Transverse colon (tissue), 4 donors: ENCODE measurements at regions not wholly inside any gene's neighbourhood (a gene's known extent, or its start where the extent isn't known, plus 50 kb on each side); places are given as distances from the start of the nearest gene placed in this dataset.

Experiments used
- DNase-seq: peaks from one replicate; pipeline ENCODE4 v3.0.0-alpha.2; 2019
- H3K27ac ChIP-seq, 4 donors: fragments of 200-600 bp; sonication (generic); 2 replicates each; pipeline ENCODE4 v1.5.1; 2016 to 2018; ENCODE audit warnings: inconsistent platforms in 4 of 4
- H3K27me3 ChIP-seq: fragments of 200-600 bp; sonication (generic); 2 replicates; pipeline ENCODE4 v1.5.1; 2017; ENCODE audit warnings: inconsistent platforms
- H3K36me3 ChIP-seq, 4 donors: fragments of 200-600 bp; sonication (generic); 2 replicates each; pipeline ENCODE4 v1.5.1; 2017 to 2019; ENCODE audit warnings: inconsistent platforms in 4 of 4
- H3K4me1 ChIP-seq, 4 donors: fragments of 200-600 bp; sonication (generic); 2 replicates each; pipeline ENCODE4 v1.5.1; 2017 to 2020; ENCODE audit warnings: inconsistent platforms in 4 of 4
- H3K4me3 ChIP-seq, 4 donors: fragments of 200-600 bp; sonication (generic); 1 replicate in 1 of 4; 2 replicates in 3 of 4; pipeline versions ENCODE4 v1.5.1 to v1.6.1; 2017 to 2019; ENCODE audit warnings: inconsistent platforms in 4 of 4
- H3K9me3 ChIP-seq, 2 donors: fragments of 200-600 bp; sonication (generic); 2 replicates each; pipeline ENCODE4 v1.5.1; 2017 to 2019; ENCODE audit warnings: inconsistent platforms in 2 of 2
- EP300 ChIP-seq: sonication (generic); formaldehyde crosslinking; IDR thresholded peaks from one replicate; pipeline ENCODE4 v1.6.1; 2017; ENCODE audit warnings: antibody characterized with exemption, low read depth
- POLR2A ChIP-seq: fragments of 450-650 bp; IDR thresholded peaks from one replicate; pipeline ENCODE4 v1.6.1; 2016; ENCODE audit warnings: antibody characterized with exemption, mild to moderate bottlenecking, moderate library complexity
- POLR2AphosphoS5 ChIP-seq, 3 donors: sonication (generic); formaldehyde crosslinking; IDR thresholded peaks; one replicate each; pipeline ENCODE4 v1.6.1; 2016; ENCODE audit warnings: antibody characterized with exemption in 3 of 3
- WGBS, 2 donors: methylation state at CpG; one replicate each; pipeline ENCODE4 v1.1.5; 2018; ENCODE audit warnings: low coverage in 1 of 2; 5-methylcytosine and 5-hydroxymethylcytosine counted together
- in situ Hi-C, 4 donors: fragments of 200-750 bp; cut with MboI; loops; one replicate each; pipeline versions ENCODE4 v1.15.0 to v1.15.1; 2017; ENCODE audit warnings: low sequenced_read_pairs in 3 of 4, low pct_ligation_motif_present in 1 of 4, low pct_unique_long_range_greater_than_20kb in 1 of 4
- intact Hi-C: fragments of 100-400 bp; cut with DNase I; formaldehyde crosslinking; loops from one replicate; pipeline ENCODE4 v1.15.1; 2023; ENCODE audit warnings: low total_unique reads
- TF ChIP-seq, protein P1 (sequence below), 5 experiments: fragments of 200-600 bp in 3 of 5; fragments of 450-650 bp in 2 of 5; sonication (generic) in 3 of 5; IDR thresholded peaks; 1 replicate in 2 of 5; 2 replicates in 3 of 5; pipeline ENCODE4 v1.5.1; 2016 to 2017; ENCODE audit warnings: antibody characterized with exemption in 5 of 5, inconsistent platforms in 3 of 5, mild to moderate bottlenecking in 2 of 5, moderate library complexity in 1 of 5

GRCh38 chr11:70547821-70548670 is 149.7 kb downstream of the CTTN start:
- intact Hi-C loops: no loop called here
- Histone ChIP-seq H3K27me3 (no peaks in the 10 kb centered on the region), H3K36me3 (no peaks in the 10 kb centered on the region), H3K4me3 (no peak overlapping the region), H3K4me1 (no peaks in the 10 kb centered on the region), H3K27ac (no peak overlapping the region), H3K9me3 (no peaks in the 10 kb centered on the region)
- no peak for DNase-seq
- in situ Hi-C loops: no loop called here
- no peak for TF ChIP-seq POLR2AphosphoS5 (IDR thresholded peaks at IDR 0.05)
- TF ChIP-seq, protein P1, sequence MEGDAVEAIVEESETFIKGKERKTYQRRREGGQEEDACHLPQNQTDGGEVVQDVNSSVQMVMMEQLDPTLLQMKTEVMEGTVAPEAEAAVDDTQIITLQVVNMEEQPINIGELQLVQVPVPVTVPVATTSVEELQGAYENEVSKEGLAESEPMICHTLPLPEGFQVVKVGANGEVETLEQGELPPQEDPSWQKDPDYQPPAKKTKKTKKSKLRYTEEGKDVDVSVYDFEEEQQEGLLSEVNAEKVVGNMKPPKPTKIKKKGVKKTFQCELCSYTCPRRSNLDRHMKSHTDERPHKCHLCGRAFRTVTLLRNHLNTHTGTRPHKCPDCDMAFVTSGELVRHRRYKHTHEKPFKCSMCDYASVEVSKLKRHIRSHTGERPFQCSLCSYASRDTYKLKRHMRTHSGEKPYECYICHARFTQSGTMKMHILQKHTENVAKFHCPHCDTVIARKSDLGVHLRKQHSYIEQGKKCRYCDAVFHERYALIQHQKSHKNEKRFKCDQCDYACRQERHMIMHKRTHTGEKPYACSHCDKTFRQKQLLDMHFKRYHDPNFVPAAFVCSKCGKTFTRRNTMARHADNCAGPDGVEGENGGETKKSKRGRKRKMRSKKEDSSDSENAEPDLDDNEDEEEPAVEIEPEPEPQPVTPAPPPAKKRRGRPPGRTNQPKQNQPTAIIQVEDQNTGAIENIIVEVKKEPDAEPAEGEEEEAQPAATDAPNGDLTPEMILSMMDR (IDR thresholded peaks at IDR 0.05): no peak
- no peak for TF ChIP-seq POLR2A
- TF ChIP-seq EP300: no peak
- WGBS, 2 donors: 78% methylated on average over 22 of the region's 22 CpGs; no CpG with 5 or more reads in 1 of the 2 donors

- H3K27ac ChIP-seq: no peak overlapping the region
- no peaks in the 10 kb centered on the region for H3K4me1 ChIP-seq
- no peak for DNase-seq
- H3K4me3 ChIP-seq: no peak overlapping the region
- TF ChIP-seq, protein P1 (IDR thresholded peaks at IDR 0.05): no peak
- TF ChIP-seq POLR2A: no peak
- no peak for TF ChIP-seq POLR2AphosphoS5 (IDR thresholded peaks at IDR 0.05)
- TF ChIP-seq EP300: no peak
- no peaks in the 10 kb centered on the region for H3K36me3 ChIP-seq
- H3K27me3 ChIP-seq: no peaks in the 10 kb centered on the region
- in situ Hi-C loops: no loop called here
- no peaks in the 10 kb centered on the region for H3K9me3 ChIP-seq
- intact Hi-C loops: no loop called here
- 83 to 89% methylated on average over 1 to 15 of the region's 15 CpGs for WGBS, 2 donors
These were observed 150.6 kb downstream of the CTTN start for GRCh38 chr11:70548976-70549375.

DNA sequence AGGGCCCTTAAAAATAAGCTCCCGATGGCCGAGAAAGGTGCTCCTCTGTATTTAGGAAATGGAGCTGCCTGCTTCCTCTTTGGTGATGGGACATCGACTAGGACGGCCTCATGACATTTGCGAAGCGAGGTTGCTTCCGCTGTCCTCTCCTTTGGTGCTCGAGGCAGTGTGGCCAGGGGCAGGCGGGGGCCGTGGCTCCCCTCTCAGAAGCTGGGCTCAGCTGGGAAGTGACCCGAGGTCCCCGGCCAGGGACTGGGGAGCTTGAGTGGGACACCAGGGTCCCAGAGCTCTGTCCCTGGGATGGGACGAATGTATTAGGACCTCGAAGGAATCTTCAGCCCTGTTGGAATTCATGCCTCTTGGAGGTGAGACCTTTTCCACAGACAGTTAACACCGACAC is 151.1 kb downstream of the CTTN start:
- no peaks in the 10 kb centered on the region for H3K36me3 ChIP-seq
- H3K4me3 ChIP-seq: no peak overlapping the region
- H3K27ac ChIP-seq: no peak overlapping the region
- TF ChIP-seq POLR2A (no peak), EP300 (no peak), POLR2AphosphoS5 (IDR thresholded peaks at IDR 0.05) (no peak)
- TF ChIP-seq, protein P1 (IDR thresholded peaks at IDR 0.05): no peak
- 77 to 96% methylated on average over 4 to 15 of the region's 15 CpGs for WGBS, 2 donors
- H3K4me1 ChIP-seq: no peaks in the 10 kb centered on the region
- in situ Hi-C loops (no loop called here), intact Hi-C loops (no loop called here)
- no peak for DNase-seq
- H3K27me3 ChIP-seq: no peaks in the 10 kb centered on the region
- no peaks in the 10 kb centered on the region for H3K9me3 ChIP-seq

- in situ Hi-C loops (no loop called here), intact Hi-C loops (no loop called here)
- H3K4me3 ChIP-seq: no peak overlapping the region
- H3K9me3 ChIP-seq: no peaks in the 10 kb centered on the region
- no peak overlapping the region for H3K27ac ChIP-seq
- DNase-seq: no peak
- TF ChIP-seq POLR2A (no peak), POLR2AphosphoS5 (IDR thresholded peaks at IDR 0.05) (no peak), EP300 (no peak)
- TF ChIP-seq, protein P1 (IDR thresholded peaks at IDR 0.05): no peak
- H3K27me3 ChIP-seq: no peaks in the 10 kb centered on the region
- H3K36me3 ChIP-seq: no peaks in the 10 kb centered on the region
- H3K4me1 ChIP-seq: no peaks in the 10 kb centered on the region
- 89% methylated on average over 10 of the region's 11 CpGs; no CpG with 5 or more reads in 1 of the 2 donors for WGBS, 2 donors
These were observed 151.5 kb downstream of the CTTN start for GRCh38 chr11:70549796-70550195.
